ENCODE measurements at regions not wholly inside any gene's neighbourhood (a gene's known extent, or its start where the extent isn't known, plus 50 kb on each side); places are given as distances from the start of the nearest gene placed in this dataset.

- H3K79me1 ChIP-seq (ENCODE audit: insufficient read depth, low read depth, low read length, poor library complexity, severe bottlenecking) = no peaks in the 10 kb centered on the region
- H4K8ac ChIP-seq (replicated peaks; ENCODE audit: insufficient read length, low read depth, low read length) = no peak overlapping the region
- no peak overlapping the region for H2BK5ac ChIP-seq (ENCODE audit: insufficient read length, low read length)
- no peak overlapping the region for H3T11ph ChIP-seq (ENCODE audit: low read length)
- H4K91ac ChIP-seq (ENCODE audit: insufficient read length, low read depth, low read length) = no peak overlapping the region
- H2BK20ac ChIP-seq (ENCODE audit: low read depth, low read length, poor library complexity, severe bottlenecking) = no peak overlapping the region
- H3K23me2 ChIP-seq (ENCODE audit: insufficient read length, low read depth, low read length, poor library complexity, severe bottlenecking) = no peaks in the 10 kb centered on the region
- no peaks in the 10 kb centered on the region for H3K79me2 ChIP-seq (ENCODE audit: insufficient read depth, low read length)
- no peaks in the 10 kb centered on the region for H3K27me3 Mint-ChIP-seq (ENCODE audit: low read depth)
- H3K4ac ChIP-seq (ENCODE audit: low read depth, low read length) = no peak overlapping the region
- no peaks in the 10 kb centered on the region for H3K9me3 Mint-ChIP-seq
- H3K9ac ChIP-seq (ENCODE audit: extremely low read depth, insufficient read length, low read length) = no peak overlapping the region
- H3K27ac Mint-ChIP-seq = no peak overlapping the region
- no peak overlapping the region for H3K56ac ChIP-seq (ENCODE audit: insufficient read length, low read depth, low read length)
- H2BK120ac ChIP-seq (ENCODE audit: low read depth, low read length, poor library complexity, severe bottlenecking) = no peak overlapping the region
- H3K23ac ChIP-seq (ENCODE audit: insufficient read length, low read depth, low read length) = no peak overlapping the region
- H3K4me2 ChIP-seq (ENCODE audit: insufficient read depth, insufficient read length, low read length) = no peak overlapping the region
- no peaks in the 10 kb centered on the region for H3K27me3 ChIP-seq (ENCODE audit: insufficient read depth, low read length)
- H2AK5ac ChIP-seq (ENCODE audit: insufficient read length, low read length) = no peak overlapping the region
- no peaks in the 10 kb centered on the region for H3K4me1 ChIP-seq (ENCODE audit: insufficient read depth, low read length)
- H3K14ac ChIP-seq (ENCODE audit: insufficient read depth, low read length) = no peak overlapping the region
- peaks cover 3 to 12% of the 10 kb centered on the region in 2 experiments; a peak in 3 of 4 replicates for H3K4me1 Mint-ChIP-seq
- H2AFZ ChIP-seq (ENCODE audit: low read length) = no peak overlapping the region
- DNase-seq = no peak
- no peak overlapping the region for H4K5ac ChIP-seq (ENCODE audit: insufficient read length, low read depth, low read length)
- no peak overlapping the region for H3K4me3 Mint-ChIP-seq
- no peak overlapping the region for H3K18ac ChIP-seq (ENCODE audit: insufficient read length, low read depth, low read length)
- H2BK15ac ChIP-seq (ENCODE audit: low read depth, low read length) = no peak overlapping the region
- no peak for TF ChIP-seq CTCF (conservative IDR thresholded peaks at IDR 0.05)
- H4K20me1 ChIP-seq (ENCODE audit: control insufficient read depth, insufficient read depth, insufficient read length) = no peaks in the 10 kb centered on the region
- no peaks in the 10 kb centered on the region for H3K36me3 Mint-ChIP-seq (ENCODE audit: insufficient read depth in 1 of 3, low read depth in 3 of 3)
- no peaks in the 10 kb centered on the region for H3K9me3 ChIP-seq (ENCODE audit: control insufficient read depth, low read depth, low read length)
- H2BK12ac ChIP-seq (ENCODE audit: insufficient read length, low read depth, low read length) = no peak overlapping the region
- no peak overlapping the region for H3K27ac ChIP-seq (ENCODE audit: insufficient read length, low read depth, low read length)
These were observed 129.6 kb downstream of the CD24 start for GRCh38 chr6:106844930-106845329.

Measured in H9 (cell line).